Ovary (tissue), 7 donors: ENCODE measurements at regions not wholly inside any gene's neighbourhood (a gene's known extent, or its start where the extent isn't known, plus 50 kb on each side); places are given as distances from the start of the nearest gene placed in this dataset.

Experiments
- DNase-seq, 5 donors: peaks; one replicate each; pipeline ENCODE4 v3.0.0-alpha.2; 2019 to 2020
- H3K27ac ChIP-seq, 2 donors: fragments of 200-600 bp; one replicate each; pipeline versions ENCODE4 v1.5.1 to v1.8.0; 2019 to 2022
- H3K27me3 ChIP-seq: fragments of 200-600 bp; one replicate; pipeline ENCODE4 v1.8.0; 2022
- H3K36me3 ChIP-seq: fragments of 200-600 bp; sonication (generic); one replicate; pipeline ENCODE4 v1.5.1; 2019
- H3K4me1 ChIP-seq: one replicate; pipeline ENCODE4 v1.8.1; 2013; ENCODE audit warnings: mild to moderate bottlenecking, moderate library complexity; ENCODE audit not compliant: insufficient read depth
- H3K4me3 ChIP-seq: fragments of 200-600 bp; sonication (generic); one replicate; pipeline ENCODE4 v1.5.1; 2017
- H3K9me3 ChIP-seq, 2 donors: fragments of 200-600 bp in 1 of 2; sonication (generic) in 1 of 2; one replicate each; pipeline versions ENCODE4 v1.5.1 to v1.8.1; 2013 to 2019; ENCODE audit warnings: mild to moderate bottlenecking in 1 of 2, moderate library complexity in 1 of 2
- EP300 ChIP-seq: sonication (generic); formaldehyde crosslinking; IDR thresholded peaks from one replicate; pipeline ENCODE4 v1.6.1; 2017; ENCODE audit warnings: antibody characterized with exemption
- POLR2A ChIP-seq: fragments of 450-650 bp; IDR thresholded peaks from one replicate; pipeline ENCODE4 v1.6.1; 2017; ENCODE audit warnings: antibody characterized with exemption, mild to moderate bottlenecking, moderate library complexity
- WGBS, 3 donors: extraction: QIAGEN DNeasy Blood & Tissue Kit in 1 of 3; methylation state at CpG; one replicate each; pipeline versions ENCODE4 v1.1.5 to v1.1.7; 2013 to 2017; 5-methylcytosine and 5-hydroxymethylcytosine counted together
- intact Hi-C, 4 donors: fragments of 100-400 bp; cut with DNase I; formaldehyde crosslinking; loops; one replicate each; pipeline versions ENCODE4 v1.11.0 to v1.15.1; 2022 to 2023
- TF ChIP-seq, protein P1 (sequence below), 3 donors: fragments of 450-650 bp in 2 of 3; fragments of 200-600 bp in 1 of 3; IDR thresholded peaks; one replicate each; pipeline versions ENCODE4 v1.5.1 to v1.8.0; 2016 to 2022; ENCODE audit warnings: antibody characterized with exemption in 3 of 3, mild to moderate bottlenecking in 1 of 3
- donor health status: DM: no; HTN: no; CAD: no; lungs with moderate emphysema.
- donor health status: DM: no; HTN: no; CAD: no.
- donor health status: Bipolar disorder and iron deficiency.
- donor health status: DM: no; HTN: no; CAD: no.
- donor health status: DM: yes; HTN: yes; CAD: no.

DNA sequence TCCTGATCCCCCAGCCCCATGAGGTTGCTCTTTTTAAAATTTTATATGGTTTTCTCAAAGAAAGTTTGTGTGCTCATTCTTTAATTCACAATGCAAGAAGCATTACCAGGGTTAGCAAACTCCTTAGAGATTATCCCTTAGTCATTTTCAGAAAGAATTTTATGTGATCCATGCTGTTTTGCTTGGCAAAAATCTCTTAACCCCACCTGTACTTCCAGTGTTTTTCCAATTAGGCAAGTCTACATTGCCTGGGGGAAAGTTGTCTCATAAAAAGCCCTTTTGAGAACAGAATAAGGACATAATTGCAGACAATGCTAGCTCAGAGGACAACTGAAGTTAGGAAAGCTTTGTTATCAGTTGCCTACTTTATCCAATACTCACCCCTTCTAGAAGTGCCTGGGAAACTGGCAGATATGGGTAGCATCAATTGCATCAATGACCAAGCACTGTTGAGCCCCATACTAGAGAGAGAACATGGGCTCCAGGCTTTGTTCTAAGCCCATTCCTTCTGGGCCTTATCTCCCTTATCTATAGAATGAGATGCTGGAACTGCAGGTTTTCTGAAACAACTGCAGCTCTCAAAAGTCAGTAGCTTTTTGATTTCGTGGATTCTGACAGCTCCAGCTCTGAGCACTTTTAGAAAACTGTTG is 265.9 kb upstream of the SPHKAP start:
- Histone ChIP-seq H3K27me3 (no peaks in the 10 kb centered on the region), H3K9me3 (no peaks in the 10 kb centered on the region), H3K4me1 (no peaks in the 10 kb centered on the region), H3K36me3 (no peaks in the 10 kb centered on the region), H3K4me3 (no peak overlapping the region), H3K27ac (no peak overlapping the region)
- intact Hi-C loops, result no loop called here
- WGBS, 3 donors, result 79 to 87% (median 84%) methylated on average over 1 of the region's 1 CpG
- no peak for DNase-seq
- TF ChIP-seq, protein P1, sequence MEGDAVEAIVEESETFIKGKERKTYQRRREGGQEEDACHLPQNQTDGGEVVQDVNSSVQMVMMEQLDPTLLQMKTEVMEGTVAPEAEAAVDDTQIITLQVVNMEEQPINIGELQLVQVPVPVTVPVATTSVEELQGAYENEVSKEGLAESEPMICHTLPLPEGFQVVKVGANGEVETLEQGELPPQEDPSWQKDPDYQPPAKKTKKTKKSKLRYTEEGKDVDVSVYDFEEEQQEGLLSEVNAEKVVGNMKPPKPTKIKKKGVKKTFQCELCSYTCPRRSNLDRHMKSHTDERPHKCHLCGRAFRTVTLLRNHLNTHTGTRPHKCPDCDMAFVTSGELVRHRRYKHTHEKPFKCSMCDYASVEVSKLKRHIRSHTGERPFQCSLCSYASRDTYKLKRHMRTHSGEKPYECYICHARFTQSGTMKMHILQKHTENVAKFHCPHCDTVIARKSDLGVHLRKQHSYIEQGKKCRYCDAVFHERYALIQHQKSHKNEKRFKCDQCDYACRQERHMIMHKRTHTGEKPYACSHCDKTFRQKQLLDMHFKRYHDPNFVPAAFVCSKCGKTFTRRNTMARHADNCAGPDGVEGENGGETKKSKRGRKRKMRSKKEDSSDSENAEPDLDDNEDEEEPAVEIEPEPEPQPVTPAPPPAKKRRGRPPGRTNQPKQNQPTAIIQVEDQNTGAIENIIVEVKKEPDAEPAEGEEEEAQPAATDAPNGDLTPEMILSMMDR (IDR thresholded peaks at IDR 0.05), result no peak
- TF ChIP-seq POLR2A, result no peak

- 28 to 51% (median 31%) methylated on average over 4 of the region's 4 CpGs for WGBS, 3 donors
- DNase-seq, result peak in 1 of 5 donors; percentile 18
These were observed 265.2 kb upstream of the SPHKAP start for GRCh38 chr2:228446734-228447133.

GRCh38 chr2:228444161-228444560 is 262.7 kb upstream of the SPHKAP start:
- intact Hi-C loops, result no loop called here
- 87 to 91% (median 87%) methylated on average over 4 of the region's 4 CpGs for WGBS, 3 donors
- Histone ChIP-seq H3K4me3 (no peak overlapping the region), H3K4me1 (no peaks in the 10 kb centered on the region), H3K27me3 (no peaks in the 10 kb centered on the region), H3K9me3 (no peaks in the 10 kb centered on the region), H3K27ac (no peak overlapping the region), H3K36me3 (no peaks in the 10 kb centered on the region)
- TF ChIP-seq, protein P1 (IDR thresholded peaks at IDR 0.05), result no peak
- TF ChIP-seq EP300, result no peak
- no peak for DNase-seq

More at GRCh38 chr2:228446734-228447133, 265.2 kb upstream of the SPHKAP start:
- H3K9me3 ChIP-seq, result no peaks in the 10 kb centered on the region
- no peaks in the 10 kb centered on the region for H3K4me1 ChIP-seq
- H3K27me3 ChIP-seq, result no peaks in the 10 kb centered on the region
- H3K27ac ChIP-seq, result no peak overlapping the region
- TF ChIP-seq, protein P1 (IDR thresholded peaks at IDR 0.05), result no peak
- TF ChIP-seq POLR2A, result no peak
- TF ChIP-seq EP300, result no peak
- H3K36me3 ChIP-seq, result no peaks in the 10 kb centered on the region
- intact Hi-C loops, result no loop called here
- no peak overlapping the region for H3K4me3 ChIP-seq

DNA sequence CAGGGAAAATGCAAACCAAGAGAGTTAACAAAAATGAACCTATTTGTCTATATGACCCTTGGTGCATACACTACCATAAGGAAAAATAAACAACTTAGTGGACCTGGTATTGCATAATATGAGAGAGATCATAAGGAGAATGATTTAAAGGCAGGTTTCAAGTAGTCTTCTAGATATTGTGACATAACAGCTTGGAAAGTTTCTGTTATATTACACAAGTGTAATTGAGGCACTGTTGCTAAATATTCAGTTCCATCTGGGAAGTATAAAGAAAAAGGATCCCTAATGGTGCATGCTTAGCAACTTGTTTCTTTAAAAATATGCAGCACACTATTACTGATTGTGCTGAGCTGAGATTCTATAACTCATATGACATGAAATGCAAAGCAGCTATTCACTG is 252.2 kb upstream of the SPHKAP start:
- H3K4me3 ChIP-seq, result no peak overlapping the region
- H3K36me3 ChIP-seq, result no peaks in the 10 kb centered on the region
- intact Hi-C loops, result no loop called here
- H3K4me1 ChIP-seq, result no peaks in the 10 kb centered on the region
- no peak for DNase-seq
- no peak for TF ChIP-seq EP300
- TF ChIP-seq, protein P1 (IDR thresholded peaks at IDR 0.05), result no peak
- no peak for TF ChIP-seq POLR2A
- no peaks in the 10 kb centered on the region for H3K9me3 ChIP-seq
- H3K27me3 ChIP-seq, result no peaks in the 10 kb centered on the region
- H3K27ac ChIP-seq, result no peak overlapping the region
